SJSA1 (cell line): ENCODE measurements at regions not wholly inside any gene's neighbourhood (a gene's known extent, or its start where the extent isn't known, plus 50 kb on each side); places are given as distances from the start of the nearest gene placed in this dataset.

Source experiments
- DNase-seq, 2 experiments: peaks; one replicate each; pipeline ENCODE4 v3.0.0-alpha.2; 2015 to 2020; ENCODE audit warnings: low spot score in 2 of 2, low read depth in 1 of 2
- H3K27ac ChIP-seq: fragments of 250-450 bp; sonication (Bioruptor Pico); 2 replicates; pipeline ENCODE4 v1.5.1; 2020; ENCODE audit warnings: mild to moderate bottlenecking, moderate library complexity
- H3K27me3 ChIP-seq: fragments of 250-450 bp; sonication (Bioruptor Pico); replicated peaks from 2 replicates; pipeline ENCODE4 v1.5.1; 2020; ENCODE audit warnings: mild to moderate bottlenecking, moderate library complexity
- H3K36me3 ChIP-seq: fragments of 250-450 bp; sonication (Bioruptor Pico); 2 replicates; pipeline ENCODE4 v1.5.1; 2020; ENCODE audit warnings: mild to moderate bottlenecking
- H3K4me1 ChIP-seq: fragments of 250-450 bp; sonication (Bioruptor Pico); replicated peaks from 2 replicates; pipeline ENCODE4 v1.6.1; 2021; ENCODE audit warnings: mild to moderate bottlenecking
- H3K4me3 ChIP-seq: fragments of 250-450 bp; sonication (Bioruptor Pico); 2 replicates; pipeline ENCODE4 v1.5.1; 2020; ENCODE audit warnings: mild to moderate bottlenecking
- H3K9me3 ChIP-seq: fragments of 250-450 bp; sonication (Bioruptor Pico); replicated peaks from 2 replicates; pipeline ENCODE4 v1.5.1; 2020; ENCODE audit warnings: mild to moderate bottlenecking

DNA sequence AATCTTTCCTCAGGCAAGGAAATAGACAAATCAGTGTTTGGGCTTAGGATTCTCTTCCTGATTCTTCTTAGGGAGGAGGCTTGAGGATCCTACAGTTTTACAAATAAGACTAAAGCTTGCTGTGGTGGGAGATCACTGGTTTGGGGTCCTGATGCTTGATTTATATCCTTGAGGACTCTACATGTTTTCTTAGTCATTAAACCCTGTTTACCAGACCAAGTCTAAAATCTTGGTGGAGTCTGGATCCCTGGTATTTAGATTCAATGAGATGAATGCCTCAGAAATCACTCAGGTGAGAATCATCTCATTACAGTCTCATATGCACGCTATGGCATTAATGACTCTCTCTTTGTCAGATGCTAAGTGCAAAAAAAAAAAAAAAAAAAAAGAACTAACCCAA, 304.3 kb upstream of the SALL1 start:
- H3K27me3 ChIP-seq, result no peaks in the 10 kb centered on the region
- no peaks in the 10 kb centered on the region for H3K9me3 ChIP-seq
- no peaks in the 10 kb centered on the region for H3K36me3 ChIP-seq

DNA sequence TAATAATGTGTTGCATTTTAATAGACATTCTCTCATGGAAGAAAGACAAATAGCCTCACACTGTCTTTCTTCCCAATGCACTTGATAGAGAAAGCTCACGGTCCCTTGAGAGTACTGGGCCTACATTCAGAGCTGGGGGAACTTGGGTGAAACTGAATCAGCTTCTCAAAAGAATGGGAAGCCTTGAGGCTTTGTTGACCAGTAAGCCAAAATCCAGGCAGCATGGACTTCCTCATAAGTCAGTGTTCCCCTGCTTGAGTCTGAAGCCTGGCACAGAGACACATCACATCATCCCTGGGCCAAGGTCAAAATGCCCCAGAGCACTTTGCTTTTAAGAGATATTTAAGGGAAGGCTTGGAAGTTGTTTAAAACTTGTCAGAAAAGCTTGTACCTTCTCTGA, 302.2 kb upstream of the SALL1 start:
- Histone ChIP-seq H3K4me1 (no peaks in the 10 kb centered on the region), H3K27me3 (no peaks in the 10 kb centered on the region), H3K9me3 (no peaks in the 10 kb centered on the region), H3K27ac (no peak overlapping the region), H3K36me3 (no peaks in the 10 kb centered on the region), H3K4me3 (no peak overlapping the region)
- DNase-seq, result no peak

More for the DNA sequence above, 304.3 kb upstream of the SALL1 start:
- no peak for DNase-seq
- no peak overlapping the region for H3K4me3 ChIP-seq
- no peaks in the 10 kb centered on the region for H3K4me1 ChIP-seq
- H3K27ac ChIP-seq, result no peak overlapping the region

DNA sequence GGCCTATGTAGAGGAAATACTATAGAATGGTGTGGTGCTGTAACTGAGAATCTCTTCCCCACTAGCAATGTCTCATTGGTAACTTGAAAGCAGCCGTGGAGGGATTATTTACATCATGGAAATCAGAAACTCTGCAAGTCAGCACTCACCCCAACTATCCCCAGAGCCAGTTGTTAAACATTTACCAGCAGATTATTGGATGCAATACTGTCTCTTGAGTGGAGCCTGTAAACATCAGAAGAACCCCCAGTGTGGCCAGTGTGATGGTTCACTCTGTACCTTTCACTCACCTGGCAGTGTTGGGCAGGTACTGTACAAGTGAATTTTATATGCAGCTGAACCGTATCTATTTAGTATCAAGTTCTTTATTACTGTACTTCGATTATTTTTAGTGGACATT, 299.8 kb upstream of the SALL1 start:
- H3K4me3 ChIP-seq, result no peak overlapping the region
- H3K27me3 ChIP-seq, result no peaks in the 10 kb centered on the region
- no peaks in the 10 kb centered on the region for H3K9me3 ChIP-seq
- no peaks in the 10 kb centered on the region for H3K36me3 ChIP-seq
- H3K27ac ChIP-seq, result no peak overlapping the region
- no peak for DNase-seq
- H3K4me1 ChIP-seq, result no peaks in the 10 kb centered on the region

DNA sequence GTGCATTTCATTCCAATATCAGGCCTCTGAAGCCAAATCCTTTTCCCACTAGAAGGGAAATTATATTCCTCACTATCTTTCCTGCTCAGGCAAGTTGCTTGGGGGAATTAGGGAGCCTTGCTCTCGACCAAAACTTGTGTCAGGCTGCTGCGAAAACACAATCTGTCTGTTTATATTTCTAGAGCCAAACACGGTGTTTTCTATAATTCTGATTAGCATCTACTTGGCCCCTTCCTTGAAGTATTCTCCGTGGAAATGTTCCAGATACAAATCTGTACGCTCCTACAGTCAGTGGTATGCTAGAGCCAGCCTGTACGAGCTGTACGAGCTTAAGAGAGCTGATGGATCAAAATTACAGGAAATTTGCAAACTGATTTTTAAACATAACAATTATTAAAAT, 299.3 kb upstream of the SALL1 start:
- no peak for DNase-seq
- Histone ChIP-seq H3K4me1 (no peaks in the 10 kb centered on the region), H3K27me3 (no peaks in the 10 kb centered on the region), H3K4me3 (no peak overlapping the region), H3K36me3 (no peaks in the 10 kb centered on the region), H3K9me3 (no peaks in the 10 kb centered on the region), H3K27ac (no peak overlapping the region)

DNA sequence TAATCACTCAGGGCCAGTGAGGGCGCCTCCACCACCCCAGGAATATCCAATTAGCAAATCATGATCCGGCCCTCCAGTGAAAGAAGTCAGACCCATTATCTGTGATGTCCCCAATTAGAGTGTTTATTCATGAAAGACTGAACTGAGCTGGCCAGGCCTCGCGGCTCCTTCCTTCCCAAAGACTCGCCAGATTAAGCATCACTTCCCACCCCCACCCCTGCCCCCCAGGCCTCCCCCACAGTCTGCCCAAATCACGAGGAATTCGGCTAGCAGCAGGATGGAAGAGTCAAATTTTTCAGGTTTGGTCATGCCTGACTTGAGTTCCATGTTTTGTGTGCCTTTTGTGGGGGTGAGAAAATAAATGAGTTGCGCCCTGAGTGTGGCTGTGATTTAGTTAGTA, 298.4 kb upstream of the SALL1 start:
- H3K36me3 ChIP-seq, result no peaks in the 10 kb centered on the region
- DNase-seq, result no peak
- H3K27ac ChIP-seq, result no peak overlapping the region
- no peak overlapping the region for H3K4me3 ChIP-seq
- H3K27me3 ChIP-seq, result no peaks in the 10 kb centered on the region
- no peaks in the 10 kb centered on the region for H3K4me1 ChIP-seq
- no peaks in the 10 kb centered on the region for H3K9me3 ChIP-seq

DNA sequence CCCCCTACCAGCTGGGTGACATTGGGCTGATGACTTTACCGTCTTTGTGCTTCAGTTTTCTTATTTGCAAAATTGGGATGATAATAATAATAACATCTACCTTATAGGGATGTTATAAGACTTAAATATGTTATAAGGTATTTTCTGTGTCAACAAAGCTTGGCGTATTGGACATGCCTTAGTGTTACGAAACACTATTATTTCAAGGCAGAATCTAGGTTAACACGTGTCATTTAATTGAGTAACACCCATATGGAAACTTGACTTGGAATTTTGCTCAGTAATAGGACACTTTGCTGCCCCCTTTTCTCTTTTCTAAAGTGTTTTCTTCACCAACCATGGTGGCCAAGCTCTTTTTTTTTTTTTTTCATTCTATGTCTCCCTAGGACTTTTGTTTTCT, 294.2 kb upstream of the SALL1 start:
- DNase-seq, result no peak
- Histone ChIP-seq H3K4me3 (no peak overlapping the region), H3K9me3 (no peaks in the 10 kb centered on the region), H3K27ac (no peak overlapping the region), H3K36me3 (no peaks in the 10 kb centered on the region), H3K4me1 (no peaks in the 10 kb centered on the region), H3K27me3 (no peaks in the 10 kb centered on the region)

DNA sequence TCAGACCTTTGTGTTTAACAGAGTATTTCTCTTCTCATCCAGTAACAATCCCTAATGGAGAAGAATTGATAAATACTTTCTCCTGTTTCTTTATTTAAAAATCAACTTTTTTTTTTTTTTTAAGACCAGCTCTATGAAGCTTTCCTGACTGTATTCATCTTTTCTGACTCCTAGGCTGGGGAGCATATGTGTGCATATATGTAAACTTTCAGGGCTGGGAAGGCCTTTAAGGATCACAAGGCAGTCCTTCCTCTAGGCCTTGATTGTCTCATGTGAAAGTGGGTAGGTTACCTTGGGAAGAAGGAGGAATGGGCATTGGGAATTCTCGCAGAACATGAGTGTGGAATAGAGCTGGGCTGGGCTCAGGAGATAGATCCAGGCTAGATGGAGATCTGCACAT, 292.9 kb upstream of the SALL1 start:
- H3K9me3 ChIP-seq, result no peaks in the 10 kb centered on the region
- no peak overlapping the region for H3K27ac ChIP-seq
- DNase-seq, result no peak
- no peaks in the 10 kb centered on the region for H3K36me3 ChIP-seq
- H3K27me3 ChIP-seq, result no peaks in the 10 kb centered on the region; the same call in 1 of the 2 replicates
- no peak overlapping the region for H3K4me3 ChIP-seq
- H3K4me1 ChIP-seq, result no peaks in the 10 kb centered on the region

DNA sequence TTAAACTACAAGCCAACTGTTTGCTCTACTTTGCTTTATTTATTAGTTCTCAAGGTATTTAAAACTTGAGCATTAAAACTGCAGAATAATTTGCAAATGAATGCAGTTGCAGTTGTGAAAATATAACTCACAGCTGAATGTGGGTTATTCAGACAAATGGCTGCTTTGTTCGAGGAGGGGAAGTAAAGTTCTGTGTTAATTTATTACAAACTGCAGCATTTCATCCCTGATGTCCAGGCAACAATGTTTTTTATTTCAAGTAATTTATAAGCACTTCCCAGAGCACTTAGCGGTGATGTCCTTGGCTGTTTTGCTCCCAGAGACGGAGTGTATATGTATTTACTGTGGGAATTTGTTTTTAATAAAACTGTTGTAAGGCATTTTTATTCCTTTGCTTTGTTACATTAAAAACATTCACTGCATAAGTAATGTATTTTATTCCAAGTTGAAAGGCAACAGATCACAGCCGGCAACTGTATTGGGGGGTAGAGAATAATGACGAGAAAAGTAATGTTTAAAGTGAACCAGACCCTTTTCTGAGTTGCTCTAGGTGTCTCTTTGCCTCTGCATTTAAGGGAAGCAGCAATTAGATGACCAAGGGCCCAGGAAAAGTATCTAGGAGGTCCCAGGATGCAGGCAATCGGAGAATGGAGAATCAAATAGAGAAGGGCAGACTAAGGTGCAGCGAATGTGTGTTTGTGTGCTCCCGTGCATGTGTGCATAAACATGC, 291.2 kb upstream of the SALL1 start:
- Histone ChIP-seq H3K4me1 (no peaks in the 10 kb centered on the region), H3K36me3 (no peaks in the 10 kb centered on the region), H3K9me3 (no peaks in the 10 kb centered on the region), H3K27me3 (no peaks in the 10 kb centered on the region; the same call in 1 of the 2 replicates), H3K4me3 (no peak overlapping the region), H3K27ac (no peak overlapping the region)
- no peak for DNase-seq

DNA sequence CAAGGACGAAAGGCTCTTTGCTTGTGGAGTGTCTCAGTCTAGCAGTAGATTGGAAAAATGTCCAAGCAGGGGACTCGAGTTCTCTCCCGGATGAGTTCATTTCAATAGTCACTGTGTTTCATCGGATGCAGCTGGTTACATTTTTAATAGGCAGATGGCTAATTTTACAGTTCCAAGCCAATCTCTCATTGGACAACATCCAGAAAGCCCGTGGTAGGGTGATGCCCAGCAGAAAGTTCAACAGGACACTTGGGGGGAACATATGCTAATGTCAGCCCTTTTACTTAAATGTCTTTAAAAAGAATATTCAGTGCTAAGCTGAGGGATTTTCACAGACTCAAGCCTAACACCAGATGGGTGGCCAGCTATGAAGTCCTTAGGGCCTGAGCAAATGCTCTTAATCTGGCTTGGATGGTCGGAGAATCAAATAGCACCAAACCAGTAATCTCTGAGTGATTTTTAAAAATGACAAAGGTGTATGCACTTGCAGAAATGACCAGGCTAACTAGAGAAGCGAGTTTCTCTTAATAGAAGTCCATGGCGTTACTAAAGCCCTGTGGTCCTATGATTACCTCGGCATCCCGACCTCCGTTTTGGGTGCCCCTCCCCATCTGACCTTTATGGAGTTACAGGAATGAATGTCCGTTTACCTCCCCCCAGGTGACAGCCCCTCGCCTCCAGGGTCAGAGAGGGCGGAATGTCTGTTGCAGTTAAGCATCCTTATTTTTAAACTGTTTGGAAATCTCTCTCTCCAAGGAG, 289.2 kb upstream of the SALL1 start:
- no peak for DNase-seq
- Histone ChIP-seq H3K27me3 (no peaks in the 10 kb centered on the region; the same call in 1 of the 2 replicates), H3K27ac (no peak overlapping the region), H3K36me3 (no peaks in the 10 kb centered on the region), H3K9me3 (no peaks in the 10 kb centered on the region), H3K4me1 (no peaks in the 10 kb centered on the region), H3K4me3 (no peak overlapping the region)

DNA sequence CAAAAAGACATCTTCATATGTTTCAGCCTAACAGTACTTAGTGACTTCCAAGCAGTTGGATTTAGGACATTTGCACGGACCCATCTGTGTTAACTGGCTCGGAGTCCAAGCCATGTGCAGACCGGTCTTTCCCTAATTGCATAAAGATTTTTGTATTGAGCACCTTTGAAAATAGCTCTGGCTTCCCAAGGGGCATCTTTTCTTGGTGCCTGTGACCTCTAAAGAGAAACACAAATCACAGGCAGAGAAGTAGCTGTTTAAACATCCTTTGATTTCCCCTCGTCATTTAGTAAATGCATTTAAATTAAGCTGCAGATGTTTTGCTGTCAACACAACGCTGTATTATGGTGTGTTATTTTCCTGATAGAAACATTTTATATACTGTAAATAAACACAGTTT, 288.2 kb upstream of the SALL1 start:
- H3K36me3 ChIP-seq, result no peaks in the 10 kb centered on the region
- H3K27ac ChIP-seq, result no peak overlapping the region
- H3K4me1 ChIP-seq, result no peaks in the 10 kb centered on the region
- DNase-seq, result no peak
- no peaks in the 10 kb centered on the region; the same call in 1 of the 2 replicates for H3K27me3 ChIP-seq
- no peak overlapping the region for H3K4me3 ChIP-seq
- no peaks in the 10 kb centered on the region for H3K9me3 ChIP-seq

DNA sequence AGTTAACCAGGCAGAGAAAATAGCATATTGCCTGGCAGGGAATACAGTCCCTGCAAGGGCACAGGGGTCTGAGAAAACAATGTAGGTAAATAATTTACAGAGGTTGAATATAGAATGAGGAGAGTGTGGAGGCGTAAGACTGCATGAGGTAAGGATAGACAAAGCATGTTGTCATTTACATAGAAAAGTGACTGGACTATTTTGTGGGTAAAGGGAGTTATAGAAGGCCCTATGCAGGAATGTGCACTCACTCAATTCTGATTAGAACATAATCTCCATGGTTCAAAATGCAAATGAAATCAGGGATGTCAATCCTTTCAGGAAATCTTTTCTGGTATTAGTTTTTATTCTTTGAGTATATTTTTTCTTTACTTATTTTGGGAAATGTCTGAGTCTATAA, 285.7 kb upstream of the SALL1 start:
- H3K27ac ChIP-seq, result no peak overlapping the region
- no peak for DNase-seq
- H3K36me3 ChIP-seq, result no peaks in the 10 kb centered on the region
- H3K4me3 ChIP-seq, result no peak overlapping the region
- no peaks in the 10 kb centered on the region for H3K9me3 ChIP-seq
- H3K27me3 ChIP-seq, result no peaks in the 10 kb centered on the region; the same call in 1 of the 2 replicates
- H3K4me1 ChIP-seq, result peaks cover 11% of the 10 kb centered on the region

DNA sequence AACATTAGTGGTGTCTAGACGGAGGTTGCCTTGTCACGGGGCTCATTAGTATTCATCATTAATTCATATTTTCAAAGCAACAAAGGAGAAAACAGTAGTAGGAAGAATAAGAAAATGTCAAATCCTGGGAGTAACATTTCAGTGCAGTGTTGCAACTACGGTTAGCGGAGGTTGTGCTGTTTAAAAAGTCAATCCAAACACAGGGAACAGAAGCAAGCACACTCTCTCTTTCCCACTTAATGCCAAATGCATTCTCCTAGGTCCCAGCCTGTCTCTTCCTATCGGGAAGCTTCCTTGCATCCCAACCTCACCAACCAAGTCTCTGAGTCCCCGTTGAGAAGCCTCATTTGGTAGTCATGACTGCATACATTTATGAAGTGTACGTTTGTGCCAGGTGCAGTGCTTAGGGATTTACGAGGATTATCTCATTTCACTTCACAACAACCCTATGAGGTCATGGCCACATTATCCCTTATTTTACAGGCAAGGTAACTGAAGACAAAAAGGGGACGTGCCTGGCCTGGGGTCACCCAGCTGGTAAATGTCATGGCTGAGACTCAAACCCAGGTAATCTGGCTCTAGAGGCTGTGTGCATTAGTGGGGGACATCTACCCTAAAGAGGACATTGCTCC, 283.6 kb upstream of the SALL1 start:
- Histone ChIP-seq H3K4me1 (peaks cover 21% of the 10 kb centered on the region), H3K27ac (no peak overlapping the region), H3K36me3 (no peaks in the 10 kb centered on the region), H3K27me3 (no peaks in the 10 kb centered on the region; the same call in 1 of the 2 replicates), H3K4me3 (no peak overlapping the region), H3K9me3 (no peaks in the 10 kb centered on the region)
- no peak for DNase-seq

DNA sequence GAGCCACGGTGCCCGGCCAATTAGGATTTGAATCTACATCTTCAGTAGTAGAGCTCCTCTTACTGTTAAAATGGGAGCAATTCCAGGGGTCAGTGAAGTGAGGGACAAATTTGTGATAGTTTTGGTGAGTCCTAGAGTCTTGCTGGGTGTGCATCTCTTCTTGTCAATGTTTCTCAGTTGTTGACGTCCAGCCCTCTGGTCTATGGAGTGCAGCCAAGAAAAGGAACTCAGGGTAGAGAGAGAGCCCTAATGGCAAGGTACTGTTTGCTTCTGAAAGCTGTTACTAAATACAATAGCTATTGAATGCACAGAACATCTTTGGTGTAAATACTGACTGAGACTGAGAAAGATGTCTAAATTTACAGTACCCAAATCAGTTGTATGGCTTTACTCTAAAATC, 282.5 kb upstream of the SALL1 start:
- peaks cover 21% of the 10 kb centered on the region for H3K4me1 ChIP-seq
- no peak overlapping the region for H3K4me3 ChIP-seq
- DNase-seq, result no peak
- H3K36me3 ChIP-seq, result no peaks in the 10 kb centered on the region
- no peak overlapping the region for H3K27ac ChIP-seq
- no peaks in the 10 kb centered on the region for H3K27me3 ChIP-seq
- H3K9me3 ChIP-seq, result no peaks in the 10 kb centered on the region
